ENCODE measurements at regions not wholly inside any gene's neighbourhood (a gene's known extent, or its start where the extent isn't known, plus 50 kb on each side); places are given as distances from the start of the nearest gene placed in this dataset.

GRCh38 chr1:29811247-29811646 is 574.9 kb downstream of the PTPRU start:
- Histone ChIP-seq H3K4me1 (no peaks in the 10 kb centered on the region), H3K27ac (no peak overlapping the region), H3K9me3 (no peaks in the 10 kb centered on the region), H3K4me2 (no peak overlapping the region), H3K4me3 (no peak overlapping the region)
- no peak for FAIRE-seq
- no peak for ATAC-seq
- POLR2A ChIA-PET, result no interaction called here
- TF ChIP-seq RFX5 (IDR thresholded peaks at IDR 0.05), result no peak
- no peak for TF ChIP-seq FOXS1 (CRISPR knock-in tag; IDR thresholded peaks at IDR 0.05)
- no peak for TF ChIP-seq BHLHE40 (IDR thresholded peaks at IDR 0.05; ENCODE audit: low read depth, low read length)
- TF ChIP-seq FOSL2 (IDR thresholded peaks at IDR 0.05), result no peak
- no peak for TF ChIP-seq FOSL2 (CRISPR knock-in tag; IDR thresholded peaks at IDR 0.05)
- no peak for TF ChIP-seq EHMT2 (IDR thresholded peaks at IDR 0.05; ENCODE audit: low read depth)
- no peak for TF ChIP-seq MAX (IDR thresholded peaks at IDR 0.05)
- no peak for TF ChIP-seq CBX8 (IDR thresholded peaks at IDR 0.05)
- TF ChIP-seq HOXA7 (CRISPR knock-in tag; IDR thresholded peaks at IDR 0.05), result no peak
- TF ChIP-seq PHF8 (IDR thresholded peaks at IDR 0.05; ENCODE audit: borderline replicate concordance, low read depth), result no peak
- TF ChIP-seq HMGXB4 (CRISPR knock-in tag; IDR thresholded peaks at IDR 0.05; ENCODE audit: borderline replicate concordance), result no peak
- TF ChIP-seq EP300 (IDR thresholded peaks at IDR 0.05), result no peak
- no peak for TF ChIP-seq REST (IDR thresholded peaks at IDR 0.05)
- no peak for TF ChIP-seq CHD2 (IDR thresholded peaks at IDR 0.05; ENCODE audit: low read length, partially characterized antibody)
- no peak for TF ChIP-seq KDM1A (IDR thresholded peaks at IDR 0.05; ENCODE audit: low read depth)
- TF ChIP-seq GATA3 (IDR thresholded peaks at IDR 0.05; ENCODE audit: borderline replicate concordance), result no peak
- CTCF ChIA-PET, result interaction anchor here (0.6 to 1.0 kb wide), 2 partner anchors 22 to 95 kb away, joined by 3 read pairs; no protein-coding TSS in a partner anchor
- DNase-seq (ENCODE audit: low read depth in 1 of 2, low spot score in 1 of 2), result no peak
- WGBS (ENCODE audit: missing lambda C conversion rate), result 59% methylated on average over 7 of the region's 7 CpGs

- Histone ChIP-seq H3K4me1 (no peaks in the 10 kb centered on the region), H3K27ac (no peak overlapping the region), H3K4me3 (no peak overlapping the region), H3K9me3 (no peaks in the 10 kb centered on the region), H3K4me2 (no peak overlapping the region)
- TF ChIP-seq TFCP2L1 (CRISPR knock-in tag; IDR thresholded peaks at IDR 0.05), result no peak
- no peak for TF ChIP-seq EP300 (IDR thresholded peaks at IDR 0.05)
- no peak for TF ChIP-seq HDAC2 (IDR thresholded peaks at IDR 0.05)
- TF ChIP-seq FOXS1 (CRISPR knock-in tag; IDR thresholded peaks at IDR 0.05), result no peak
- 74% methylated on average over 11 of the region's 22 CpGs for WGBS (ENCODE audit: missing lambda C conversion rate)
- no peak for ATAC-seq
- DNase-seq (ENCODE audit: low read depth in 1 of 2, low spot score in 1 of 2), result no peak
- CTCF ChIA-PET, result interaction anchor here (0.6 to 0.8 kb wide), 2 partner anchors 18 to 96 kb away, joined by 3 read pairs; no protein-coding TSS in a partner anchor
- POLR2A ChIA-PET, result no interaction called here
- no peak for FAIRE-seq
Measured at GRCh38 chr1:29810121-29811120, 574.1 kb downstream of the PTPRU start.
